Calu3 (cell line): ENCODE measurements at regions not wholly inside any gene's neighbourhood (a gene's known extent, or its start where the extent isn't known, plus 50 kb on each side); places are given as distances from the start of the nearest gene placed in this dataset.
"Not testable (repeated sequence)": the region's sequence is repeated elsewhere in the genome, so short reads cannot be mapped to it uniquely, and the experiment has no call there.

Source experiments
- BruUV-seq: library from RNA; stranded (reverse); fragments of 400-500 nt; replicated peaks from 2 replicates; lab custom pipeline; 2021; lab: Mats Ljungman, UMichigan
- CTCF ChIA-PET: fragments of 300-600 bp; sonication (Branson Sonifier 250); formaldehyde crosslinking; loops from one replicate; lab custom pipeline; 2022; ENCODE audit warnings: antibody characterized with exemption; lab: Charles Lee
- DNase-seq: peaks from one replicate; pipeline ENCODE4 v3.0.0; 2022
- H3K27ac Mint-ChIP-seq: one replicate; pipeline ENCODE4 v1.8.0; 2022; ENCODE audit warnings: mixed read lengths; ENCODE audit not compliant: unreplicated experiment
- H3K27me3 Mint-ChIP-seq: one replicate; pipeline ENCODE4 v1.8.0; 2022; ENCODE audit warnings: mixed read lengths; ENCODE audit not compliant: unreplicated experiment
- H3K36me3 Mint-ChIP-seq: one replicate; pipeline ENCODE4 v1.8.0; 2022; ENCODE audit warnings: mild to moderate bottlenecking, moderate library complexity, mixed read lengths; ENCODE audit not compliant: insufficient read depth, unreplicated experiment
- H3K4me1 Mint-ChIP-seq: one replicate; pipeline ENCODE4 v1.8.0; 2022; ENCODE audit warnings: mild to moderate bottlenecking, low read depth, mixed read lengths; ENCODE audit not compliant: unreplicated experiment
- H3K4me3 Mint-ChIP-seq: one replicate; pipeline ENCODE4 v1.8.0; 2022; ENCODE audit warnings: mild to moderate bottlenecking, low read depth, moderate library complexity, mixed read lengths; ENCODE audit not compliant: unreplicated experiment
- H3K9me3 Mint-ChIP-seq: one replicate; pipeline ENCODE4 v1.8.0; 2022; ENCODE audit warnings: low read depth, mixed read lengths; ENCODE audit not compliant: unreplicated experiment
- CTCF ChIP-seq: fragments of 200-600 bp; IDR thresholded peaks from one replicate; pipeline ENCODE4 v1.8.0; 2022; ENCODE audit warnings: antibody characterized with exemption; ENCODE audit not compliant: unreplicated experiment
- intact Hi-C: fragments of 100-400 bp; cut with micrococcal nuclease; formaldehyde crosslinking; loops from one replicate; pipeline ENCODE4 v1.10.0; 2022; ENCODE audit not compliant: unreplicated experiment

GRCh38 chr3:28057539-28057938 is 183.9 kb upstream of the CMC1 start:
- TF ChIP-seq CTCF, result no peak
- Mint-ChIP-seq H3K4me3 (no peak overlapping the region), H3K27ac (no peak overlapping the region), H3K9me3 (no peaks in the 10 kb centered on the region), H3K36me3 (no peaks in the 10 kb centered on the region), H3K27me3 (peaks cover 39% of the 10 kb centered on the region), H3K4me1 (no peaks in the 10 kb centered on the region)
- no TSS peak for BruUV-seq
- intact Hi-C loops, result no loop called here
- no peak for DNase-seq
- CTCF ChIA-PET, result no interaction called here

- H3K4me1 Mint-ChIP-seq, CTCF ChIA-PET, BruUV-seq, intact Hi-C loops, H3K9me3 Mint-ChIP-seq, H3K27ac Mint-ChIP-seq, H3K36me3 Mint-ChIP-seq, DNase-seq, H3K4me3 Mint-ChIP-seq: not testable (repeated sequence)
- peaks cover 39% of the 10 kb centered on the region for H3K27me3 Mint-ChIP-seq
These were observed 182.2 kb upstream of the CMC1 start for GRCh38 chr3:28059199-28059598.

- Mint-ChIP-seq H3K36me3 (no peaks in the 10 kb centered on the region), H3K4me1 (no peaks in the 10 kb centered on the region), H3K27ac (no peak overlapping the region), H3K9me3 (no peaks in the 10 kb centered on the region), H3K4me3 (no peak overlapping the region), H3K27me3 (no peaks in the 10 kb centered on the region)
- CTCF ChIA-PET, result no interaction called here
- TF ChIP-seq CTCF, result no peak
- DNase-seq, result no peak
- BruUV-seq, result no TSS peak
- intact Hi-C loops, result no loop called here
These were observed 175.4 kb upstream of the CMC1 start for GRCh38 chr3:28066020-28066419.

- CTCF ChIA-PET, result interaction anchor here (0.5 to 0.6 kb wide), 2 partner anchors 16 to 242 kb away, joined by 3 to 4 read pairs; no protein-coding TSS in a partner anchor
- intact Hi-C loops, result no loop called here
- no peak for TF ChIP-seq CTCF
- H3K27me3 Mint-ChIP-seq, result no peaks in the 10 kb centered on the region
- BruUV-seq, result no TSS peak
- H3K27ac Mint-ChIP-seq, result no peak overlapping the region
- no peak for DNase-seq
- no peaks in the 10 kb centered on the region for H3K36me3 Mint-ChIP-seq
- H3K9me3 Mint-ChIP-seq, result no peaks in the 10 kb centered on the region
- H3K4me1 Mint-ChIP-seq, result no peaks in the 10 kb centered on the region
- H3K4me3 Mint-ChIP-seq, result no peak overlapping the region
These were observed 174.4 kb upstream of the CMC1 start for GRCh38 chr3:28067014-28067413.

- no peak for TF ChIP-seq CTCF
- Mint-ChIP-seq H3K4me1 (no peaks in the 10 kb centered on the region), H3K27ac (no peak overlapping the region), H3K27me3 (no peaks in the 10 kb centered on the region), H3K4me3 (no peak overlapping the region), H3K9me3 (no peaks in the 10 kb centered on the region), H3K36me3 (no peaks in the 10 kb centered on the region)
- CTCF ChIA-PET, result no interaction called here
- BruUV-seq, result no TSS peak
- DNase-seq, result no peak
- intact Hi-C loops, result no loop called here
These were observed 173.1 kb upstream of the CMC1 start for GRCh38 chr3:28068342-28068741.
